WTC11 (cell line): ENCODE measurements at regions not wholly inside any gene's neighbourhood (a gene's known extent, or its start where the extent isn't known, plus 50 kb on each side); places are given as distances from the start of the nearest gene placed in this dataset.

Source experiments
- ATAC-seq: fragments of 200-7000 bp; cut with Tn5 transposase; 2 replicates; pipeline ENCODE4 v1.10.0; 2021; ENCODE audit warnings: mild to moderate bottlenecking, moderate library complexity
- CTCF ChIA-PET: fragments of 300-600 bp; sonication (Branson Sonifier 250); formaldehyde crosslinking; loops from one replicate; lab custom pipeline; 2021; ENCODE audit warnings: antibody characterized with exemption; lab: Charles Lee
- POLR2A ChIA-PET: fragments of 350-600 bp; sonication (Branson Sonifier 250); formaldehyde crosslinking; loops from one replicate; lab custom pipeline; 2021; ENCODE audit warnings: antibody characterized with exemption; lab: Charles Lee
- DNase-seq: peaks from one replicate; pipeline ENCODE4 v3.0.0; 2021; ENCODE audit warnings: low spot score
- H3K27ac Mint-ChIP-seq: 2 replicates; pipeline ENCODE4 v1.8.0; 2021; ENCODE audit warnings: mixed read lengths
- H3K27me3 Mint-ChIP-seq: 2 replicates; pipeline ENCODE4 v1.8.0; 2021; ENCODE audit warnings: low read depth, mild to moderate bottlenecking, moderate library complexity, mixed read lengths
- H3K36me3 Mint-ChIP-seq: 2 replicates; pipeline ENCODE4 v1.8.0; 2021; ENCODE audit warnings: mixed read lengths
- H3K4me1 Mint-ChIP-seq: 2 replicates; pipeline ENCODE4 v1.8.0; 2022; ENCODE audit warnings: mixed read lengths
- H3K4me3 Mint-ChIP-seq: 2 replicates; pipeline ENCODE4 v1.8.0; 2021; ENCODE audit warnings: mild to moderate bottlenecking, moderate library complexity, mixed read lengths
- H3K9me3 Mint-ChIP-seq: 2 replicates; pipeline ENCODE4 v1.8.0; 2021; ENCODE audit warnings: mixed read lengths
- AFF4 ChIP-seq: sonication (generic); formaldehyde crosslinking; IDR thresholded peaks from 2 replicates; pipeline ENCODE4 v1.8.1; 2023; ENCODE audit warnings: mild to moderate bottlenecking, missing genetic modification reagents, borderline replicate concordance
- ATF1 ChIP-seq: sonication (generic); formaldehyde crosslinking; IDR thresholded peaks from 2 replicates; pipeline ENCODE4 v1.8.1; 2023; ENCODE audit warnings: mild to moderate bottlenecking, moderate library complexity, missing genetic modification reagents
- E2F4 ChIP-seq: sonication (generic); formaldehyde crosslinking; IDR thresholded peaks from 2 replicates; pipeline ENCODE4 v1.8.1; 2022; ENCODE audit warnings: low read depth, mild to moderate bottlenecking, moderate library complexity, missing genetic modification reagents, borderline replicate concordance
- ESRRA ChIP-seq: sonication (generic); formaldehyde crosslinking; IDR thresholded peaks from 2 replicates; pipeline ENCODE4 v1.8.1; 2022; ENCODE audit warnings: mild to moderate bottlenecking, missing genetic modification reagents, borderline replicate concordance
- ETV6 ChIP-seq: sonication (generic); formaldehyde crosslinking; IDR thresholded peaks from 2 replicates; pipeline ENCODE4 v1.8.1; 2022; ENCODE audit warnings: mild to moderate bottlenecking, missing genetic modification reagents
- FOXK1 ChIP-seq: sonication (generic); formaldehyde crosslinking; IDR thresholded peaks from 2 replicates; pipeline ENCODE4 v1.8.0; 2022; ENCODE audit warnings: mild to moderate bottlenecking, moderate library complexity, missing genetic modification reagents
- FOXP4 ChIP-seq: sonication (generic); formaldehyde crosslinking; IDR thresholded peaks from 2 replicates; pipeline ENCODE4 v1.8.0; 2022; ENCODE audit warnings: mild to moderate bottlenecking, missing genetic modification reagents
- GTF2I ChIP-seq: fragments of 250-450 bp; sonication (Bioruptor Pico); conservative IDR thresholded peaks from 2 replicates; pipeline ENCODE4 v1.4.0; 2021; ENCODE audit warnings: mild to moderate bottlenecking
- HMGA2 ChIP-seq: fragments of 250-450 bp; sonication (Bioruptor Pico); IDR thresholded peaks from 2 replicates; pipeline ENCODE4 v1.4.0; 2021; ENCODE audit warnings: mild to moderate bottlenecking, moderate library complexity
- MLX ChIP-seq: sonication (generic); formaldehyde crosslinking; IDR thresholded peaks from 2 replicates; pipeline ENCODE4 v1.8.1; 2023; ENCODE audit warnings: mild to moderate bottlenecking, missing genetic modification reagents, moderate library complexity
- NFYB ChIP-seq: sonication (generic); formaldehyde crosslinking; conservative IDR thresholded peaks from 2 replicates; pipeline ENCODE4 v1.8.0; 2022; ENCODE audit warnings: low read depth, missing genetic modification reagents
- SMAD3 ChIP-seq: sonication (generic); formaldehyde crosslinking; IDR thresholded peaks from 2 replicates; pipeline ENCODE4 v1.8.0; 2022; ENCODE audit warnings: missing genetic modification reagents, mild to moderate bottlenecking, borderline replicate concordance
- TEAD4 ChIP-seq: sonication (generic); formaldehyde crosslinking; IDR thresholded peaks from 2 replicates; pipeline ENCODE4 v1.8.0; 2022; ENCODE audit warnings: mild to moderate bottlenecking, missing genetic modification reagents
- TP53 ChIP-seq: sonication (generic); formaldehyde crosslinking; IDR thresholded peaks from 2 replicates; pipeline ENCODE4 v1.8.1; 2023; ENCODE audit warnings: mild to moderate bottlenecking, missing genetic modification reagents
- USF2 ChIP-seq: sonication (generic); formaldehyde crosslinking; IDR thresholded peaks from 2 replicates; pipeline ENCODE4 v1.8.1; 2023; ENCODE audit warnings: mild to moderate bottlenecking, missing genetic modification reagents, moderate library complexity
- ZBTB21 ChIP-seq: sonication (generic); formaldehyde crosslinking; IDR thresholded peaks from 2 replicates; pipeline ENCODE4 v1.8.1; 2023; ENCODE audit warnings: mild to moderate bottlenecking, missing genetic modification reagents, borderline replicate concordance
- ZBTB43 ChIP-seq: sonication (generic); formaldehyde crosslinking; IDR thresholded peaks from 2 replicates; pipeline ENCODE4 v1.8.1; 2023; ENCODE audit warnings: mild to moderate bottlenecking, missing genetic modification reagents
- ZNF396 ChIP-seq: fragments of 250-450 bp; sonication (Bioruptor Pico); IDR thresholded peaks from 2 replicates; pipeline ENCODE4 v1.8.0; 2021; ENCODE audit warnings: mild to moderate bottlenecking, moderate library complexity, borderline replicate concordance

- H3K27ac Mint-ChIP-seq, result no peak overlapping the region
- ChIA-PET CTCF (interaction anchor here (1.4 kb wide), 1 partner anchor 95 kb away, joined by 3 read pairs; no protein-coding TSS in a partner anchor), POLR2A (no interaction called here)
- H3K4me3 Mint-ChIP-seq, result no peak overlapping the region
- H3K27me3 Mint-ChIP-seq, result no peaks in the 10 kb centered on the region
- 0 out of 2 replicates have a peak, but pooled peaks cover 2% of the 10 kb centered on the region for H3K4me1 Mint-ChIP-seq
- peaks cover 11% of the 10 kb centered on the region for H3K36me3 Mint-ChIP-seq
- H3K9me3 Mint-ChIP-seq, result peaks cover 15% of the 10 kb centered on the region
- DNase-seq (no peak), ATAC-seq (no peak)
- TF ChIP-seq FOXP4 (CRISPR knock-in tag) (no peak), TEAD4 (CRISPR knock-in tag) (no peak), ESRRA (CRISPR knock-in tag) (no peak), TP53 (no peak), ATF1 (no peak), ZNF396 (no peak)
- TF ChIP-seq, all 79 proteins: peak for 0
These were observed 192.6 kb downstream of the CBLN1 start for GRCh38 chr16:49089039-49089438.

GRCh38 chr16:49085686-49086085 lies 196.0 kb downstream of the CBLN1 start:
- H3K4me1 Mint-ChIP-seq, result no peaks in the 10 kb centered on the region
- H3K9me3 Mint-ChIP-seq, result peaks cover 15% of the 10 kb centered on the region
- TF ChIP-seq E2F4 (CRISPR knock-in tag) (no peak), USF2 (CRISPR knock-in tag) (no peak), ATF1 (no peak), SMAD3 (no peak), AFF4 (CRISPR knock-in tag) (no peak), ZBTB43 (CRISPR knock-in tag) (no peak), HMGA2 (CRISPR knock-in tag) (no peak), GTF2I (no peak), NFYB (CRISPR knock-in tag) (no peak), ETV6 (no peak), MLX (CRISPR knock-in tag) (no peak), FOXK1 (CRISPR knock-in tag) (no peak), ZBTB21 (CRISPR knock-in tag) (no peak)
- no peak overlapping the region for H3K27ac Mint-ChIP-seq
- H3K36me3 Mint-ChIP-seq, result peaks cover 11% of the 10 kb centered on the region
- H3K4me3 Mint-ChIP-seq, result no peak overlapping the region
- ChIA-PET CTCF (no interaction called here), POLR2A (no interaction called here)
- no peak for ATAC-seq
- no peaks in the 10 kb centered on the region for H3K27me3 Mint-ChIP-seq
- no peak for DNase-seq
